ENCODE measurements at regions not wholly inside any gene's neighbourhood (a gene's known extent, or its start where the extent isn't known, plus 50 kb on each side); places are given as distances from the start of the nearest gene placed in this dataset.

DNA sequence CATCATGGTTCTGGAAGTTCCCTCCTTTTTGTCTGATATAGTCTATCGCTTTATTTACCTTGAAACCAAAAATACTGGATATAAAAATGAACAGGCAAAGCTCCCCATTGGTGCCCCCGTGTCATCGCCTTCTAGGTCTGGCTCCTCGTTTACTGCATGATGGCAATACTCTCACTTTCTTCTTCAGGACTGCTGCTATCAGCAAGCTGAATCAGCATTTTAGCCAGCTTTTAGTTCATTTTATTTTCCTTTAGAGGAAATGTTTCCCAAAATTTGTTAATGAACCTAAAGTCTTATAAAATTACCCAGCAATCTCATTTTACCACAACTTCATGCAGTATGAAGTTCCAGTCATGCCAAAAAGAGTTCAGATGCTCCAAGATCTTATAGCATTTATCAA, 80.5 kb downstream of the ZIC3 start:
- Histone ChIP-seq H3K4me3 (ENCODE audit: low read length) (no peak overlapping the region), H3K9me3 (ENCODE audit: low read length) (no peaks in the 10 kb centered on the region), H3K27ac (ENCODE audit: low read depth, low read length) (no peak overlapping the region), H3K36me3 (ENCODE audit: insufficient read depth, low read length) (no peaks in the 10 kb centered on the region), H3K4me1 (ENCODE audit: insufficient read depth, low read length) (no peaks in the 10 kb centered on the region), H3K27me3 (ENCODE audit: insufficient read depth, low read length, poor library complexity, severe bottlenecking) (no peaks in the 10 kb centered on the region)
- Mint-ChIP-seq H3K4me1 (no peaks in the 10 kb centered on the region), H3K9me3 (no peaks in the 10 kb centered on the region), H3K27ac (no peak overlapping the region), H3K4me3 (no peak overlapping the region), H3K36me3 (no peaks in the 10 kb centered on the region), H3K27me3 (peaks cover 0 to 3% of the 10 kb centered on the region in 2 donors)
- DNase-seq, result no peak
- CTCF ChIA-PET, result no interaction called here
- POLR2A ChIA-PET, result no interaction called here

- H3K27ac ChIP-seq (ENCODE audit: low read depth, low read length), result no peak overlapping the region
- Mint-ChIP-seq H3K27ac (no peak overlapping the region), H3K4me1 (no peaks in the 10 kb centered on the region), H3K27me3 (no peaks in the 10 kb centered on the region), H3K4me3 (no peak overlapping the region), H3K36me3 (no peaks in the 10 kb centered on the region), H3K9me3 (peaks cover 0 to 2% (median 0%) of the 10 kb centered on the region in 5 donors)
- H3K4me1 ChIP-seq (ENCODE audit: insufficient read depth, low read length), result no peaks in the 10 kb centered on the region
- DNase-seq, result no peak
- ChIA-PET CTCF (no interaction called here), POLR2A (no interaction called here)
- H3K36me3 ChIP-seq (ENCODE audit: insufficient read depth, low read length), result no peaks in the 10 kb centered on the region
- H3K27me3 ChIP-seq (ENCODE audit: insufficient read depth, low read length, poor library complexity, severe bottlenecking), result no peaks in the 10 kb centered on the region
- no peaks in the 10 kb centered on the region for H3K9me3 ChIP-seq (ENCODE audit: low read length)
- H3K4me3 ChIP-seq (ENCODE audit: low read length), result no peak overlapping the region
Observed at GRCh38 chrX:137651647-137652046, 85.7 kb downstream of the ZIC3 start.

GRCh38 chrX:137652086-137652485, 86.2 kb downstream of the ZIC3 start:
- ChIA-PET CTCF (no interaction called here), POLR2A (no interaction called here)
- DNase-seq, result no peak
- Mint-ChIP-seq H3K4me3 (no peak overlapping the region), H3K36me3 (no peaks in the 10 kb centered on the region), H3K27ac (no peak overlapping the region), H3K27me3 (no peaks in the 10 kb centered on the region), H3K9me3 (peaks cover 0 to 2% (median 0%) of the 10 kb centered on the region in 5 donors), H3K4me1 (no peaks in the 10 kb centered on the region)
- Histone ChIP-seq H3K27ac (ENCODE audit: low read depth, low read length) (no peak overlapping the region), H3K27me3 (ENCODE audit: insufficient read depth, low read length, poor library complexity, severe bottlenecking) (no peaks in the 10 kb centered on the region), H3K36me3 (ENCODE audit: insufficient read depth, low read length) (no peaks in the 10 kb centered on the region), H3K9me3 (ENCODE audit: low read length) (no peaks in the 10 kb centered on the region), H3K4me1 (ENCODE audit: insufficient read depth, low read length) (no peaks in the 10 kb centered on the region), H3K4me3 (ENCODE audit: low read length) (no peak overlapping the region)

GRCh38 chrX:137654481-137654880, 88.6 kb downstream of the ZIC3 start:
- H3K27me3 Mint-ChIP-seq, result no peaks in the 10 kb centered on the region
- Histone ChIP-seq H3K36me3 (ENCODE audit: insufficient read depth, low read length) (no peaks in the 10 kb centered on the region), H3K4me1 (ENCODE audit: insufficient read depth, low read length) (no peaks in the 10 kb centered on the region), H3K4me3 (ENCODE audit: low read length) (no peak overlapping the region), H3K27me3 (ENCODE audit: insufficient read depth, low read length, poor library complexity, severe bottlenecking) (no peaks in the 10 kb centered on the region), H3K27ac (ENCODE audit: low read depth, low read length) (no peak overlapping the region), H3K9me3 (ENCODE audit: low read length) (no peaks in the 10 kb centered on the region)
- H3K9me3 Mint-ChIP-seq, result peaks cover 0 to 2% (median 0%) of the 10 kb centered on the region in 5 donors
- DNase-seq, result no peak
- H3K36me3 Mint-ChIP-seq, result no peaks in the 10 kb centered on the region
- ChIA-PET CTCF (no interaction called here), POLR2A (no interaction called here)
- H3K4me3 Mint-ChIP-seq, result no peak overlapping the region
- H3K4me1 Mint-ChIP-seq, result no peaks in the 10 kb centered on the region
- no peak overlapping the region for H3K27ac Mint-ChIP-seq

GRCh38 chrX:137667776-137668175, 101.8 kb downstream of the ZIC3 start:
- H3K27me3 ChIP-seq (ENCODE audit: insufficient read depth, low read length, poor library complexity, severe bottlenecking), result no peaks in the 10 kb centered on the region
- ChIA-PET POLR2A (no interaction called here), CTCF (no interaction called here)
- no peak overlapping the region for H3K27ac ChIP-seq (ENCODE audit: low read depth, low read length)
- H3K9me3 ChIP-seq (ENCODE audit: low read length), result no peaks in the 10 kb centered on the region
- Mint-ChIP-seq H3K36me3 (no peaks in the 10 kb centered on the region), H3K4me1 (no peaks in the 10 kb centered on the region), H3K27me3 (peaks cover 0 to 1% of the 10 kb centered on the region in 2 donors), H3K27ac (no peak overlapping the region), H3K9me3 (peaks cover 0 to 4% (median 3%) of the 10 kb centered on the region in 5 donors), H3K4me3 (no peak overlapping the region)
- H3K36me3 ChIP-seq (ENCODE audit: insufficient read depth, low read length), result no peaks in the 10 kb centered on the region
- no peak overlapping the region for H3K4me3 ChIP-seq (ENCODE audit: low read length)
- no peaks in the 10 kb centered on the region for H3K4me1 ChIP-seq (ENCODE audit: insufficient read depth, low read length)
- no peak for DNase-seq

- DNase-seq, result no peak
- Mint-ChIP-seq H3K27me3 (no peaks in the 10 kb centered on the region), H3K4me1 (no peaks in the 10 kb centered on the region), H3K36me3 (no peaks in the 10 kb centered on the region), H3K9me3 (no peaks in the 10 kb centered on the region), H3K27ac (no peak overlapping the region), H3K4me3 (no peak overlapping the region)
- no peaks in the 10 kb centered on the region for H3K9me3 ChIP-seq (ENCODE audit: low read length)
- ChIA-PET POLR2A (no interaction called here), CTCF (no interaction called here)
- H3K27me3 ChIP-seq (ENCODE audit: insufficient read depth, low read length, poor library complexity, severe bottlenecking), result no peaks in the 10 kb centered on the region
- H3K4me3 ChIP-seq (ENCODE audit: low read length), result no peak overlapping the region
- H3K4me1 ChIP-seq (ENCODE audit: insufficient read depth, low read length), result no peaks in the 10 kb centered on the region
- no peak overlapping the region for H3K27ac ChIP-seq (ENCODE audit: low read depth, low read length)
- H3K36me3 ChIP-seq (ENCODE audit: insufficient read depth, low read length), result no peaks in the 10 kb centered on the region
Observed at GRCh38 chrX:137684591-137684990, 118.7 kb downstream of the ZIC3 start.

DNA sequence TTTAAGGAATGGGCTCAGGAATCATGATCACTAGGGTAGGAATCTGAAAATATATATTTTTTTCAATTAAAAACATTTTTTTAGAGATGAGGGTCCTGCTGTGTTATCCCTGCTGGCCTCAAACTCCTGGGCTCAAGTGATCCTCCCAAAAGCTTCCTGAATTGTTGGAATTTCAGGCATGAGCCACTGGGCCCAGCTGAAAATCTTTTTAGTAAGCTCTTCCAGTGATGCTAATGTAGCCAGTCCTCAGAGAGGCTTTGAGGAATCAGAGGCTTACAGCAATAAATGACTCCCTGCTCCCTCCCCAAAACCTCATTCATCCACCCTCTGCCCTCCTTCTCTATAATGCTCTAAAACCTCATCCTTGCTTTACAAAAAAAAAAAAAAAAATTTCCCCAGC, 129.5 kb downstream of the ZIC3 start:
- Mint-ChIP-seq H3K9me3 (peaks cover 0 to 5% (median 0%) of the 10 kb centered on the region in 5 donors), H3K4me3 (no peak overlapping the region), H3K27ac (no peak overlapping the region), H3K27me3 (no peaks in the 10 kb centered on the region), H3K36me3 (no peaks in the 10 kb centered on the region), H3K4me1 (no peaks in the 10 kb centered on the region)
- Histone ChIP-seq H3K4me1 (ENCODE audit: insufficient read depth, low read length) (no peaks in the 10 kb centered on the region), H3K27me3 (ENCODE audit: insufficient read depth, low read length, poor library complexity, severe bottlenecking) (no peaks in the 10 kb centered on the region), H3K4me3 (ENCODE audit: low read length) (no peak overlapping the region), H3K36me3 (ENCODE audit: insufficient read depth, low read length) (no peaks in the 10 kb centered on the region), H3K27ac (ENCODE audit: low read depth, low read length) (no peak overlapping the region), H3K9me3 (ENCODE audit: low read length) (no peaks in the 10 kb centered on the region)
- DNase-seq, result no peak
- ChIA-PET CTCF (no interaction called here), POLR2A (no interaction called here)

DNA sequence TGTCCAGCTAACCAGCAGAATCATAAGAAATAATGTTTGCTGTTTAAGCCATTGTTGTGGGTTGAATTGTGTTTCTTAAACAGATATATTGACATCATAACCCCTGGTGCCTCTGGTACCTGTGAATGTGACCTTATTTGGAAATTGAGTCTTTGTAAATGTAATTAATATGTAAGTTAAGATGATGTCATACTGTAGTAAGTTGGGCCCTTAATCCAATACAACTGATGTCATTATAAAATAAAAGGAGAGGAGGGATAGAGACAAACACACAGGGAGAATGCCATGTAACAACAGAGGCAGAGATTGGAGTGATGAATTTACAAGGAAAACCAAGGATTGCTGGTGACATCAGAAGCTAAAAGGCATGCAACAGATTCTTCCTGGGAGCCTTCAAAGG, 141.4 kb downstream of the ZIC3 start:
- no peaks in the 10 kb centered on the region for H3K27me3 ChIP-seq (ENCODE audit: insufficient read depth, low read length, poor library complexity, severe bottlenecking)
- H3K27ac ChIP-seq (ENCODE audit: low read depth, low read length), result no peak overlapping the region
- Mint-ChIP-seq H3K27me3 (peaks cover 0 to 3% of the 10 kb centered on the region in 2 donors), H3K36me3 (no peaks in the 10 kb centered on the region), H3K27ac (no peak overlapping the region), H3K4me1 (no peaks in the 10 kb centered on the region), H3K4me3 (no peak overlapping the region), H3K9me3 (peaks cover 0 to 3% (median 0%) of the 10 kb centered on the region in 5 donors)
- no peak for DNase-seq
- H3K4me1 ChIP-seq (ENCODE audit: insufficient read depth, low read length), result no peaks in the 10 kb centered on the region
- CTCF ChIA-PET, result no interaction called here
- POLR2A ChIA-PET, result no interaction called here
- H3K36me3 ChIP-seq (ENCODE audit: insufficient read depth, low read length), result no peaks in the 10 kb centered on the region
- no peaks in the 10 kb centered on the region for H3K9me3 ChIP-seq (ENCODE audit: low read length)
- no peak overlapping the region for H3K4me3 ChIP-seq (ENCODE audit: low read length)

- DNase-seq, result no peak
- Histone ChIP-seq H3K27me3 (ENCODE audit: insufficient read depth, low read length, poor library complexity, severe bottlenecking) (no peaks in the 10 kb centered on the region), H3K36me3 (ENCODE audit: insufficient read depth, low read length) (no peaks in the 10 kb centered on the region), H3K27ac (ENCODE audit: low read depth, low read length) (no peak overlapping the region), H3K9me3 (ENCODE audit: low read length) (no peaks in the 10 kb centered on the region), H3K4me1 (ENCODE audit: insufficient read depth, low read length) (no peaks in the 10 kb centered on the region), H3K4me3 (ENCODE audit: low read length) (no peak overlapping the region)
- Mint-ChIP-seq H3K4me3 (no peak overlapping the region), H3K4me1 (no peaks in the 10 kb centered on the region), H3K27ac (no peak overlapping the region), H3K36me3 (no peaks in the 10 kb centered on the region), H3K27me3 (peaks cover 0 to 3% of the 10 kb centered on the region in 2 donors), H3K9me3 (peaks cover 0 to 6% (median 2%) of the 10 kb centered on the region in 5 donors)
- CTCF ChIA-PET, result no interaction called here
- POLR2A ChIA-PET, result no interaction called here
Observed at GRCh38 chrX:137742846-137743245, 176.9 kb downstream of the ZIC3 start.
